ENCODE measurements at regions not wholly inside any gene's neighbourhood (a gene's known extent, or its start where the extent isn't known, plus 50 kb on each side); places are given as distances from the start of the nearest gene placed in this dataset.
"Not testable (repeated sequence)": the region's sequence is repeated elsewhere in the genome, so short reads cannot be mapped to it uniquely, and the experiment has no call there.

DNA sequence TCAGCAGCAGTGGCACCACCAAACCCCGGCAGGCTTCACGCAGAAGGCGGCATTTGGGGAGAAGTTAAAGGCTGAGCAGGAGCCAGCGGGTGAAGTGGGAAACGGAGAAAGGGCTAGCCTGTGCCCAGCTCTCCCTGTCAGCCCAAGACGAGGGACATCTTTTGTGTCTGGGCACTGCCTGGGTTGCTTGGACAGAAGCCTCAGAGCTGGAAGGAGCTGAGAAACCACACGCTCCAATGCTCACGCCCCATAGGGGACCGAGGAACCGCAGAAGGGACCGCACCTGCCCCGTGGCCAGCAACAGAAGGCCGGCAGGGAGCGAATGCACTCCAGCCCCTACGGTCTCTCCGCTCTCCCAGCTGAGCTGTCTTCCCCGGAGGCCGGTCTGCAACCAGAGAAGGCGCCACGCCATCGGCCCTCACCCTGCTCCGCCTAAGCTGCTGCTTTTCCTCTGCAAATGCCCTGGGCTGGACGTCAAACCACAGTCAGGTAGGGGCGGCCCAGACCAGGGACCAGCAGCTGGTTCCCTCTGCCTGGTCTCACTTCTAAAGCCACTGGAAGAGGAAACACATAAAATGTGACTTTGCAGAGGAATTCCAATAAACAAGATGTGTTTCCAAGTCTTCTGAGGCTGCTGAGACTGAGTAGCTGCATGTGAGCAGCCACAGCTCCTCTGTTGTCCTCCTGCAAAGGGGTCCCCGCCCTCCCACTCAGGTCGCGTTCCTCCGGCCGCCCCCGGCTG is 182.4 kb upstream of the ZNF469 start:
- peak; percentile 61 for DNase-seq (ENCODE audit: low spot score)

DNA sequence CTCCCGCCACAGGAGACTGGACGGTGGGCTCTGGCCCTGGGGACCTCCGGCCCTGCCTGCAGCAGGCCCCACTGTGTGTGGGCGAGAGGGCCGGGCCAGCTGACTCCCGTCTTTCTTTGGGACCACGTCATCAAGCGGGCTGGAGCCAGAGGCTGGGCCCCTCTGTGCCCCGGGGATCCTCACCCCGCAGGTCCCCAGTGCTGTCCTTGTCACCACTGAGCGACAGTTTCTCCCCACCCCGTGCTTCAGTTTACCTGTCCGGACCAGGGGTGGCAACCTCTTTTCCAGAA is 181.9 kb upstream of the ZNF469 start:
- no peak for DNase-seq (ENCODE audit: low spot score)

DNA sequence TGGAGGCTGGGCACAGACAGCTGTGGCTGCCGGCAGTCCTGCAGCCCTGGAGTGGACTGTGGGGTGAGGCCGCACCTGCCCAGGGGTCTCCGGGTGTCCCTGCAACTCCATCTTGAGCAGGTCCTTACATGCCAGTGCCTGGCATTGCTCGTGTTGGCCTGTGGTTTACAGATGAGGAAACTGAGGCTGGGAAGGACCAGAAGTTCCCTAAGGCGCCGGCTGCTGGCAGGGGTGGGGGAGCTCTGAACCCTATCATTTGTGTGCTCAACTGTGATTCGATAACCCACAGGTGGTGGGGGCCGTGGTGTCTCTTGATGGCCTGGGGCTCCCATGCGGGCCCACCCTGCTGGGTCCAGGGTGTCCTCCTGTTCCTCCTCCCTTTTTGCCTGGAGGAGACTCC is 181.1 kb upstream of the ZNF469 start:
- DNase-seq (ENCODE audit: low spot score): not testable (repeated sequence)

DNA sequence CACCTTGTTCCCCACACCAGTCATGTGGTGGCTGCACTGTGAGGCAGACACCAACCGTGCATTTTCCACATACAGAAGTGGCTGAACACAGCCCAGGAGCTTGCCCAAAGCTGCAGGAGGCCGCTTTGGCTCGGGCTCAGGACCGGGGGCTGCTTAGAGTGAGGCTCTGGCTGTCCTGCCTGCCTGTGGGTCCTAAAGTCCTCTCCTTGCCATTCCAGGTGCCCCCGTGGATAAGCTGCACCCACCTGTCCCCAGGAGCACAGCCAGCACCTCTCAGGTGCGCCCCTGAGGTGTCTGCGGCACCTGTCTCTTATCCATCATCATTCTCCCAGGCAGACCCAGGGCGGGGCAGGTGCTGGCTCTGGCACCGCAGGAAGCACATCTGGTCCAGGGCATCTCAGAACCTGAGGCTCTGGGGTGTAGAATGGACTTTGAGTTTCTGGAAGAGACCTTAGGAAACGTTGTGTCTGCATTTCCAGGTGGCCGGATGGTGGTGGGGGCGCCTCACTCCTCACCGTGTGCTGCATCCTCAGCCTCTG is 180.5 kb upstream of the ZNF469 start:
- no peak for DNase-seq (ENCODE audit: low spot score)

DNA sequence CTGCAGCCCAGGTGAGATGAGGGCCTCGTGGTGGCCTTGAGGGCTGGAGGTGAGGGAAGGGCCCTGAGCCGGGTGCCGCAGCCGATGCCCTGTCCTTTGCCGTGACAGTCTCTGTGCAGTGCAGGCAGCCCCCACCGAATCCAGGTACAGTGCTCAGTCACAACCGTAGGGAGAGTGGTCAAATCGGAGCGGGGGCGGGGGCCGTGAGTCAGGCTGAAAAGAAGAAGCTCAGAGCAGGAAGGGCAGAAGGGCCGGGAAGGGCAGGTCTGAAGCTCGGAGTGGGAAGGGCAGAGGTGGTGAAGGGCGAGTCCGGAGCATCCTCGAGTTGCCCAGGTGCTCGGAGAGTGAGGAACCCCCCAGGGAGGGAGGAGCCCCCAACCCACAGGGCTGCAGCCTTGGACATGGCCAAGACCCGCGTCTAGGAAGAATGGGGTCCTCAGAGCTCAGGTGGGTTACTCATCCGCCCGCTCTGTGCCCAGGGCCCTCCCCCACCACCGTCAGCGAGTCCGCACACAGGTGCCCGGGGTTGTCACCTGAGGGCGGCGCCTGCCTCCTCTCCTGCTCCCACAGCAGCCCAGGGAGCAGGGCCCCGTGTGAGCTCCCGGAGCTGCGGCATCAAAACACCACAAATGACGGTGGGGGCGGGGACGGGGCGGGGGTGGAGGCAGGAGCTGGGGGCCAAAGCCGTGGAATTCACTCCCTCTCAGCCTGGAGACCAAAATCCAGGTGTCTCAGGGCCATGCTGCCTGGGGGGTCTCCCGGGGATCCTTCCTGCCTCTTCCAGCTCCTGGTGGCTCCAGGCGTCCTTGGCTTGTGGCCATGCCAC is 179.7 kb upstream of the ZNF469 start:
- DNase-seq (ENCODE audit: low spot score): not testable (repeated sequence)

DNA sequence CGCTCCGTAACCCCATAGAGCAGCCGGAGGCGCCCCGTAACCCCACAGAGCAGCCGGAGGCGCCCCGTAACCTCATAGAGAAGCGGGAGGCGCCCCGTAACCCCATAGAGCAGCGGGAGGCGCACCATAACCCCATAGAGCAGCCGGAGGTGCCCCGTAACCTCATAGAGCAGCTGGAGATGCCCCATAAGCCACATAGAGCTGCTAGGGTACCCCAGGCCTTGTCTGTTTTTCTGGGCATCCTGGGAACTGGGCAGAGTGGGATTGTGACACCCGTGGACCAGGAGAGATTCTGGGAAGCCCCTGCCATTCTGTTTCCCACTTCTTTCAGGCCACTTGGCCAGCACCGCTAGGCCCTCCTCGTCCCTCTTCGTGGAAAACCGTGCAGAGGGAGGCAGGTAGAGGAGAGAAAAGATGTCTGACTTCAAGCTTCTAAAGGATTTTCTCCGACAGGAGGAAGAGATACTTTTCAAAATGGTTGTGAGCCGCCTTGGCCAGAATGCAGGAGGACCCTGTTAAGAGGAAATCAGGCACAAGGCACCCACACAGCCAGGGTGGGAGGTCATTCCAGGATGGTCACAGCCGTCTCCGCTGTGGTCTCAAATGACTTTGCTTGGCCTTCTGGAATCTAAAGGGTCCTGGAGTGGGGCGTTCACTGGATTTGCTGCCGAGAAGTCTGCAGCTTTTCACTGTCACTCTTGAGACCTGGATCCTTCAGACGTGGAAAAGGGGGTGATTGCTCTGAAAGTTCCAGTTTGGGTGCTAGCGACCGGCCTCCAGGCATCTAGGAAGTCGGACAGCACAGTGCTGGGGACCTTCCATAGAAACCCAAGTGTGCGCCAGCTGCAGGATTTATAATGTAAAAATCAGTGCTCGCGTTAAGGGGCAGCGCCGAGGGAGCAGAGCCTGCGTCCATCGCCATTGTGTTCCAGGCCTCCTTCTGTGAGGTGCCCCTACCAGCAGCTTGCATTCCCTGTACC is 178.3 kb upstream of the ZNF469 start:
- DNase-seq (ENCODE audit: low spot score): peak; percentile 50

DNA sequence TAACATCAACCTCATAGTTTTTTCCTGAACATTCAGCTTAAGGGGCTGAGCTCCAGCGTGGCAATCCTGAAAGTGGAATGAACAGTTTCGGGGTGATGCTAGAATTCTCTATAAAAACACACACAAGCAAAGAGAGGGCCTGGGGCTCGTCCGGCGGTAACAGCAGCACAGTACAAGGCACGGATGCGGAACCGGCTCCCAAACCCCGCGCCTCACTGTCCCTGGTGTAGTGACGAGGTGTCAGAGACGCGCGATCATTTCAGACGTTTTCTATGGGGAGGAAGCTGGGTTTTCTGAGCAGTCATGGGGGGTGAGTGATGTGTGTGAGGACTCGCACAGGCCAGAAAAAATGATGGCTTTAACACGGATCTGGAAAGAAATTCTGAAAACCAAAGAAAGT is 177.3 kb upstream of the ZNF469 start:
- DNase-seq (ENCODE audit: low spot score): not testable (repeated sequence)

DNA sequence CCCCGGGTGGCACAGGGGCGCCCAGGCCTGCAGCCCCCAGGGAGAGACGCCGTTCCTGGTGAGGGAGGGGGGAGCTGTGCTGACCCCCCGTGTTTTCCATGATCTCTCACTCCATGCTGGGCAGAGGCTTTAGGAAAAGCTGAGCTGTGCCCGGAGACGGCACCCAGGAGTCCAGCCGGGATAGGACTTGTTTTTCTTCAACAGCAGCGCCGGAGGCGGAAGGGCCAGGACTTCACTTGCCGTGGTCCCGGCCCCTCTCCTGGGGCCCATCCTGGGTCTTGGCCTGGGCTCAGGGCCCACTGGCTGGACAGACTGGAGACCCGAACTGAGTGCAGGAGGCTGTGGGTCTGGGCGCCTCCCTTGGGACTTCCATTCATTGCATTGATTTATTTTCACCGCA is 176.8 kb upstream of the ZNF469 start:
- not testable (repeated sequence) for DNase-seq (ENCODE audit: low spot score)

DNA sequence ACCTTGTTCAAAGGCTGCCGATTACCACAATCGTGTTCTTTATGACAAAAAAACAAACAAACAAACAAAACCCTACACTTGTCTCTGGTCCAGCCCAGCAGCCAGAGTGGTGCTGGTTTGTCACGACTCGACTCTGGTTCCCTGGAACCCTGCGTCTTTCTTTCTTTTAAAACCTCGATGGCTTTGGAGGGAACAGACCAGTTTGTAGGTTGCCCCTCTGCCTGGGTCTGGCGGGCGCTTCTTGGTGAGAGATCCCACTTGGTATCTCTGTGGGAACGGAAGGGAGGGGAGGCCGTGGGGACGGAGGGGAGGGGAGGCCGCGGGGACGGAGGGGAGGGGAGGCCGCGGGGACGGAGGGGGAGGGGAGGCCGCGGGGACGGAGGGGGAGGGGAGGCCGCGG is 176.2 kb upstream of the ZNF469 start:
- not testable (repeated sequence) for DNase-seq (ENCODE audit: low spot score)

DNA sequence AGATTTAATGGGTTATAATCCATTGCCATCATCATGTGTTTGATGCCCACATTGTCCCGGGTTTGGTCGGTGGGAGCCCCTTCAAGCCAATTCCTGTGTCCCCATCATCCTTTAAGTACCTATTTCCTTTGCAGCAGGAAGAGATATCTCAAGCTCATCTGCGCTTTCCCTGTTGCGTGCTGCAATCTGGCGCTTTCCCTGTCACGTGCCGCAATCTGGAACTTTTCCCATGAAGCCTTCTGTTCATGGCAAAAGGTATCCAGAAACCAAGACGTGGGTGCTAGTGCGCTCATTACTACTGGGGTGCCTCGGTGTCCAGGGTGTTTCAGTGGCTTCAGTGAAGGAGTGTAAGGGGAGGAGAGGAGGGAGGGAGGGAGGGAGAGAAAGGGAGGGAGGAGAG is 174.6 kb upstream of the ZNF469 start:
- DNase-seq (ENCODE audit: low spot score): no peak

DNA sequence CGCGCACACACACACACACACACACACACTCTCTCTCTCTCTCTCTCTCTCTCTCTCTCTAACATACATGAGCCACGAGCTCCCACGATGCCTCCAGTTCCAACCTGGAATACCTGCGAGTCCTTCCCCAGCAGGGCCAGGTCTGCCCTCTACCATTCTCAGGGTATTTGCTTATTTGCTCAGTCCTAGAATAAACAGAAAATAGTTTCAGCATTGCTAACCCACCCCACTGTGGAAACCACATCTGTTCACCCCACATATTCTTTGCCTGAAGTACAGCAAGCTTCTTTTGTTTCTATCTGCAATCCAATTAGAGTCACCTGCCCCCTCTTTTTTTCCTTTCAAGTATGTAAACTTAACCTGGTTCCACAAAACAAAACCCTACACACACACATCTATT is 174.0 kb upstream of the ZNF469 start:
- not testable (repeated sequence) for DNase-seq (ENCODE audit: low spot score)

DNA sequence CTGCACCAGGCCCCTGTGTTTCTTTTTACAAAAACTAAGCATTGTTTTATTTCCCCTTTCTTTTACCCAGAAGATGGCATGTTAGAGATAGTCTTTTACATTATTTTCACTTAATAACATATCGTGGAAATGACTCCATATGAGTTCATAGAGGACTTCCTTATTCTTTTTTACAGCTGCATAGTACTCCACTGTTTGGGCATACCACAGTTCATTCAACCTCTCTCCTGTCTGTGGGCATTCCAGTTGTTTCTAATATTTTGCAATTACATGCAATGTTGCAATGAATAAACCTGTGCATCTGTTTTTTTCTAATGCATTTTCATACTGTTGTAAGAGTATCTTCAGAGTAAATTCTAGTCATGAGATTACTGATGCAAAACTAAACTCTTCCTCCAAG is 173.2 kb upstream of the ZNF469 start:
- not testable (repeated sequence) for DNase-seq (ENCODE audit: low spot score)

DNA sequence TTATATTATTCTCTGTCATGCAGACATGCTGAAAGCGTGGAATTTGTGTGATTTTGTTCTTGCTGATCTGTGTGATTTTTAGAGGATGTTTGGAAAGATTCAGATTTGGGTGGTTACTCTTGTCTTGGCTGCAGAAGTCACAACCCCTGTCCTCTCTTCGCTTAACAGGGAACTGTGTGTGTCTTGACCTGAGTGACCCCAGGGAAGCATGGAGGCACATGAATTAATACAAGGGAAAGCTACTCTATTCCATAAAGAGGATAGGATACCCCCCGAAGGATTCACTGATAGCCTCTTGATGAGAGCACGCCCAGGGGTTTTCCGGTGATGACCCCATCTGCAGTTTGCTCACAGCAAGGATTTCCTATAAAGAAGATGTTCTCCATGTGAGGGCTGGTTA is 168.8 kb upstream of the ZNF469 start:
- DNase-seq (ENCODE audit: low spot score): not testable (repeated sequence)

DNA sequence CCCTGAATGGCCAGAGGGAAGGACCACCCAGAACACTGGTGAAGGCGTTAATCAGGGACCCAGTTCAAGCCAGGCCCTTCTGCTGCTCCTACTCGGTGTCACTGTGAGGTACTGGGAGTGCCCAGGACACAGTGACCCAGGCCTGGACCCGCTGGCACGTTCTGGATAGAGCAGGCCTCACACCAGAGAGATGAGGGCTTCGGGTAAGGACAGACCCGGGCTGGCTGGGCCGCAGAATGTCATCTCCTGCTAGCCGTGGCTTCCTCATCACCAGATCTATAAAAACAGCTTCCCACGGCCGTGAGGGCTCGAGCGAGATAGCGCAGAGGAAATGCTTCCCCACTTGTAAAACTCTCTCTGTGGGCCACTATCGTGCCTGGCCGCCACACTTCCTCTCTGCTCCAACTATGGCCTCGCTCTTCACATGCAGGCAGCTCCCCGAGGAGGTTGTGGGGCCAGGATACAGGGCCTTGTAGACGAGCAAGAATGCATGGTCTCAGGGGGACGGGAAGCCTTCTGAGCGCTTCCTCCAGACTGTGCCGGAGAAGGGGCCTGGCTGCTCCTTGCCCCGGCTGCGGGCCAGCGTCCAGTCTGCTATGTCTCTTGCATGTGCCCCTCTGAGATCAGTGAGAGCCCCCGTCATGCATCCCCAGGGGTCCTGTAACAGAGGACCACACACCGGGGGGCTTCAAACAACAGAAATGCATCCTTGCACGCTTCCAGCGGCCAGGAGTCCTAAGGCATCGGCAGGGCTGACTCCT is 161.6 kb upstream of the ZNF469 start:
- peak; percentile 20 for DNase-seq (ENCODE audit: low spot score)

DNA sequence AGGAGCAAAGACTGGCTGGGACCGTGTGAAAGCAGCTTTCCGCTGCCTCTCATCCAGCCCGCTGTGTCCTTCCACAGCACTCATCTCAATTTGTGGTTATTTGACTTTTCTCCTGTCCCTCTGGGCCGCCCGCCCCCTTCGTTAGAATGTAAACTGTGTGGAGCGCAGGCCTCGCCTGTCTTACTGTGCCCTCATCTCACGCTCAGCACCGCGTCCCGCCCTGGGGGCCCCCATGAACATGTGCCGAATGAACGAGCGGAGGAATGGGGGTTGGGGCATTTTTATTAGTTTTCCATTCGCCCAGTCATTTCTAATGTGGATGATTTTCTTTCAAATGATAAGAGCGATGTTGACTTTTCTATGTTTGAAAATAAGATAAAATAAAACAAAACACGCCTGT is 159.1 kb upstream of the ZNF469 start:
- DNase-seq (ENCODE audit: low spot score): not testable (repeated sequence)

DNA sequence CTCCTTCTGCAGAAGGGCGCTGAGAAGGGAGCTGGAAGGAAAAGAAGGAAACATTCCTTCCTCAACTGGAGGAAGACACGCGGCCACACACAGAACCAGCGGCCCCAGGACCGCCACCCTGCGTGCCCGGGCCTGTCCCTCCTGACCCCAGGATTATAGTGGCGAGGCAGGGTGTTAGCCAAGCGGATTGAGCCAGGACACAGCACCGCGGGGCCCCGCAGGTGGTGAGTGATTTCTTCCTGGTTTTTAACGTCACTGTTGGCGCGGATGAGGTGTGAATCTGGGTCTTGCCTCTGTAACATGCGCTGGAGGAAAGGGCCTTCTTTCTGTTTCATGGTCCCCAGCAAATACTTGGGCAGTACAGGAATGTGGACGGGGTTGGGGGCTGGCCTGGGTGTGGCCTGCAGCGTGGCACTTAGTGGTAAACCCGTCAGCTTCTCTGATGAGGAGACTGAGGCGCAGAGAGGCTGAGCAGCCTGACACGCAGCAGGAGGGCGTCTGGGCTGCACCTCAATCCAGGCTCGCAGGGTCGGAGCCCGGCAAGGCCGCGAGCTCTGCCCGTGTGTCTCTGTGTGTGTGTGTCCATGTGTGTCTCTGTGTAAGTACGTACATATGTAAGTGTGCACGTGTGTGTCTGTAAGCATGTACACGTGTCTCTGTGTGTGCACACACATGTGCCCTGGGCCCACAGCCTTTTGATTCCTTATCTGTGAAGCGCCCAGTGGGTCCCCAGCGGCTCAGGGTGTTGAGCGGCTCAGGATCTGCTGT is 158.4 kb upstream of the ZNF469 start:
- not testable (repeated sequence) for DNase-seq (ENCODE audit: low spot score)

DNA sequence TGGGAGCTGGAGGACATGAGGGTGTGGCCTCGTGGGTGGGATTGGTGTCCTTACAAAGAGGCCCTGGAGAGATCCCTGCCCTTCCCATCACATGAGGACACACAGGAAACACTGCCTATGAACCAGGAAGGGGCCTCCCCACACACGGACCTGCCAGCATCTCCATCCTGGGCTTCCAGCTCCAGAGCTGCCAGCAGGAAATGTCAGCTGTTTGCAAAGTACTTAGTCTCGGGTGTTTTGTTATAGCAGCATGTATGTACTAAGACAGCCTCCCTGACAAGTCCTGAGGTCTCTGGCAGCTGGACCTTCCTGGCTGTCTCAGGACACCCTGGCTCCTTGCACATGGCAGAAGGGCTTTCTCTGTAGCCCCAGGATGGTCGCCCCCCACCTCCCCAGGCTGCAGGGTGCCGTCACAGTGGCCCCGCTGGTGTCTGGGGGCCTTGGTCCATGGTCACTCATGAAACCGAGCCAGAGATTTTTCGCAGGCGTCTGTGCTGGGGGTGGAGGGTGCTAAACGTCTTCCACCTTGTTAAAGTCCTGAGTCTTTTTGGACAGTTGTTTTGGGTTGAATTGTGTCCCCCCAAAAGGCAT is 157.0 kb upstream of the ZNF469 start:
- not testable (repeated sequence) for DNase-seq (ENCODE audit: low spot score)

DNA sequence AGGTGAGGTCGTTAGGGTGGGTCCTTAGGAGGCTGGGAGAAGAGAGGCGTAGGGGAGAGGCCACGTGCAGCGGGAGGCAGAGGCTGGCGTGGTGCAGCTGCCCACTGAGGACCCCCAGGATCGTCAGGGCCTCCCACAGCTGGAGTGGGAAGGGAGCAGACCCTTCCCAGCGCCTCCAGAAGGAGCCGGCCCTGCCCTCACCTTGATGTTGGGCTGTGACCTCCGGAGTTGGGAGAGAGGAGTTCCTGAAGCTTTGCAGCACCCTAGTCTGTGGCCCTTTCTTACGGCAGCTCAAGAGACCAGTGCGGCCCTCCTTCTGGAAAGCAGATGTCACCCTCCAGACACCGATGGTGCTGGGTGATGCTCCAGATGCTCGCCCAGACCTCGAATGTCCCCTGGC is 156.5 kb upstream of the ZNF469 start:
- not testable (repeated sequence) for DNase-seq (ENCODE audit: low spot score)

DNA sequence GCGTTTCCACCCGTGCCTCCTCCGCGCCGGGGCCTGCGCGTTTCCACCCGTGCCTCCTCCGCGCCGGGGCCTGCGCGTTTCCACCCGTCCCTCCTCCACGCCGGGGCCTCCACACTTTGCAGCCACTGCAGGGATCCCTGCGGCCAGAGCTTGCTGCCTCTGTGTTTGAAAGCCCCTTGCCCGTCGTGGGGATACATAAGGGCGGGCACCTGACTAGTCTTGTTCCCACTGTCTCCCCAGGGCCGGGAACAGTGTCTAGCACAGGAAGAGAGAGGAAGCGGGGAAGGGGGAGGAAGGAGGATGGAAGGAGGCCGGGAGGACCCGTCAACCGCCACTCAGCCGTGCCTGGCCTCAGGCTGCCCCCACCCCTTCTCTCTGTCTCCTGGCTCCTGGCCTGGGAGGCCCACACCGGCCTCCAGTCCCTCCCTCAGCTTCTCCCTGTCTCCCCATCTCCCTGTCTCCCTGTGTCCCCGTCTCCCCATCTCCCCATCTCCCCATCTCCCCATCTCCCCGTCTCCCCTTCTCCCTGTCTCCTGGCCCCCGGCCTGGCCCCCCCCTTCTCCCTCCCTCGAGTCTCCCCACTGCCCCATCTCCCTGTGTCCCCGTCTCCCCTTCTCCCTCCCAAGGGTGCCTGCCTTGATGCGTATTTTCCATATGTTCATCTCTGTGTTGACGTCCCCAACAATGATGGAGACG is 155.6 kb upstream of the ZNF469 start:
- not testable (repeated sequence) for DNase-seq (ENCODE audit: low spot score)
